ENCODE measurements at regions not wholly inside any gene's neighbourhood (a gene's known extent, or its start where the extent isn't known, plus 50 kb on each side); places are given as distances from the start of the nearest gene placed in this dataset.

- no peak for TF ChIP-seq TEAD4 (IDR thresholded peaks at IDR 0.05; ENCODE audit: low read depth, low read length)
Observed at GRCh38 chr20:6231556-6231955, 108.7 kb upstream of the FERMT1 start (continued).
